ENCODE measurements at regions not wholly inside any gene's neighbourhood (a gene's known extent, or its start where the extent isn't known, plus 50 kb on each side); places are given as distances from the start of the nearest gene placed in this dataset.
A peak's percentile ranks its signal among the peaks of the same experiment; 100 is the strongest.
"Not testable (repeated sequence)": the region's sequence is repeated elsewhere in the genome, so short reads cannot be mapped to it uniquely, and the experiment has no call there.

GRCh38 chr9:19931098-19931890 lies 142.5 kb upstream of the SLC24A2 start:
- no peak for DNase-seq

GRCh38 chr9:19927560-19927959 lies 138.7 kb upstream of the SLC24A2 start:
- no peak for DNase-seq

- DNase-seq = no peak
Observed at GRCh38 chr9:19926774-19927173, 137.9 kb upstream of the SLC24A2 start.

- DNase-seq = peak; percentile 84
Observed at GRCh38 chr9:19925674-19926503, 137.1 kb upstream of the SLC24A2 start.

- no peak for DNase-seq
Observed at GRCh38 chr9:19924080-19924479, 135.2 kb upstream of the SLC24A2 start.

- DNase-seq = peak; percentile 62
Observed at GRCh38 chr9:19922476-19923118, 133.8 kb upstream of the SLC24A2 start.

GRCh38 chr9:19920401-19920800 lies 131.6 kb upstream of the SLC24A2 start:
- no peak for DNase-seq

GRCh38 chr9:19918630-19919029 lies 129.8 kb upstream of the SLC24A2 start:
- DNase-seq = no peak

- no peak for DNase-seq
Observed at GRCh38 chr9:19914044-19914443, 125.2 kb upstream of the SLC24A2 start.

GRCh38 chr9:19913151-19913550 lies 124.3 kb upstream of the SLC24A2 start:
- DNase-seq = no peak

- no peak for DNase-seq
Observed at GRCh38 chr9:19903076-19903475, 114.2 kb upstream of the SLC24A2 start.

- no peak for DNase-seq
Observed at GRCh38 chr9:19901586-19901985, 112.7 kb upstream of the SLC24A2 start.

- DNase-seq = no peak
Observed at GRCh38 chr9:19896161-19896560, 107.3 kb upstream of the SLC24A2 start.

- not testable (repeated sequence) for DNase-seq
Observed at GRCh38 chr9:19895578-19895977, 106.7 kb upstream of the SLC24A2 start.

GRCh38 chr9:19895006-19895405 lies 106.2 kb upstream of the SLC24A2 start:
- DNase-seq = no peak

- no peak for DNase-seq
Observed at GRCh38 chr9:19885608-19886007, 96.8 kb upstream of the SLC24A2 start.

GRCh38 chr9:19879062-19879461 lies 90.2 kb upstream of the SLC24A2 start:
- DNase-seq = no peak

GRCh38 chr9:19876569-19877316 lies 87.9 kb upstream of the SLC24A2 start:
- no peak for DNase-seq

- DNase-seq = no peak
Observed at GRCh38 chr9:19875291-19875920, 86.6 kb upstream of the SLC24A2 start.

- DNase-seq = not testable (repeated sequence)
Observed at GRCh38 chr9:19873188-19873587, 84.4 kb upstream of the SLC24A2 start.

- no peak for DNase-seq
Observed at GRCh38 chr9:19870988-19871387, 82.2 kb upstream of the SLC24A2 start.

- DNase-seq = no peak
Observed at GRCh38 chr9:19840953-19841352, 52.1 kb upstream of the SLC24A2 start.
